GM21447 (cell line): ENCODE measurements at regions not wholly inside any gene's neighbourhood (a gene's known extent, or its start where the extent isn't known, plus 50 kb on each side); places are given as distances from the start of the nearest gene placed in this dataset.
"Not testable (repeated sequence)": the region's sequence is repeated elsewhere in the genome, so short reads cannot be mapped to it uniquely, and the experiment has no call there.

Source experiments
- ATAC-seq: cut with Tn5 transposase; IDR thresholded peaks from one replicate; pipeline ENCODE4 v1.9.1; 2021; ENCODE audit not compliant: unreplicated experiment

DNA sequence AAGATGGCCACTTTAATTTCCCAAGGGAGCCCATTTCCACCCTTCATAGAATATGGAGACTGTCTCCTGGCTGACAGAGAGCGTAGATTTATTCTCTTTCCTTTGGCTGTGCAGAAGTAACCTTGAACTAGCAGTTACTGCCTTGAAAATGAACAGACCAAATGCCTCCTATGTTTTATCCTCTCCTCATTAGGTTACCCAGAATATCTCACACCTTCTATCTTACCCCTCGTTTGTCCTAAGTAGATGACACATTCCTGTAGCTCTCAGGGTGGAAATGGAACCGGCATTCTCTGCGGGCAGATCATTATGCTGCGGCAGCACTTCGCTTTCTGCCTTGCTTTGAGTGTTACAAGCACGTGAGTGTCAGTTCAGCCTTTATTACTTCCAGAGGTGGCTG is 336.5 kb downstream of the DCDC2C start:
- ATAC-seq = no peak

DNA sequence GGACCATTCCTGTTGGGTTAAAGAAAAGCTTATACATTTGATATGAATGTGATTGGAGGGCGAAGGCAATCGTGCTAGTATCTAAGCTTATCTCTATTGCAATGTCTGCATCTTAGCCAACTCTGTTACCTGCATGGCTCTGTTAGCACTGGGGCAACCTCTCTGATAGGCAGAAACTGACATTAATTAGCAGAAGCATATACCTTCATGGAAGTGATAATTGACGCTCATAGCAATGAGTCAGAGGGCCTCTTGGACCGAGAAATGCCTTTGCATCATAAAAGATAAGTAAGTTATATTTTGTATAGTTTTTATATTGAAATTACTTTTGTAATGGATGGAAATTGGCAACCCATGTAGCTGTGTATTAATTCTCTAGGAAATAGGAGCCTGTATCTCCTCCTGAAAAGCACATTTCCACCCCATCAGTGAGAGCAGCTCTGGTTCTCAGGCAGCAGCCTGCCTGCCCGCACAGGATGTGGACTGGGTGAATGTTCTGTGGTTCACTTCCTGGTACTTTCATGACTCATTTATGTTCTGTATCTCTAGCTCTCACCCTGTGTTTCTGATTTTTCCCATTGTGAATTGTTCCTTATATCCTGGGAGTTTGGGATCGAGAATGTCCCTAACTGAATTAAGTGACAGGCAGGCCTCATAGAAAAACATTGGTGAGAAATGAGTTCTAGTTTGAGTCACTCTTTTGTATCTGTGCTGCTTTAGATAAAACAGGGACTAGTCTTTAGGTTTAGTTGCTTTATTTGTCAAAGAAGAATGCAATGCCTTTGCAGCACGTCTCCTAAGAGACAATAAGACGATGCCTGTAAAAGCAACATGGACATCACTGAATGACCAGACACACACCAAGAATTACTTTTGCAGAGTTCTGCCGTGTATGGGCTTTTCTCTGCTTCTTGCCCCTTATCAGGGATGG is 344.9 kb downstream of the DCDC2C start:
- ATAC-seq = no peak

DNA sequence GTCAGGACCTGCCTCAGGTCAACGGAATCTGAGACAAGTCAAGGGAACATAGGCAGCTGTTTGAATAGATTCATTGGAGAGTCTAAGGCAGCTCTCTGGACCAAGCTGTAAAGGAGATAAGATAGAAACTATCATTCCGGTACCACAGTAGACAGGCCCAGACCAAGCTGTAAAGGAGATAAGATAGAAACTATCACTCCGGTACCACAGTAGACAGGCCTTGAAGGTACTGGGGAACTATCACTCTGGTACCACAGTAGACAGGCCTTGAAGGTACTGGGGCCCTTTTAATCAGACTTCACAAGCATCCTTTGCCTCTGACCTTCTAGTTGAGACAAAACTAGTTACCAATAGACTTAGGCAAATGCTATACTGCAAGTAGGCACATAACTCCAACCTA is 346.1 kb downstream of the DCDC2C start:
- no peak for ATAC-seq

DNA sequence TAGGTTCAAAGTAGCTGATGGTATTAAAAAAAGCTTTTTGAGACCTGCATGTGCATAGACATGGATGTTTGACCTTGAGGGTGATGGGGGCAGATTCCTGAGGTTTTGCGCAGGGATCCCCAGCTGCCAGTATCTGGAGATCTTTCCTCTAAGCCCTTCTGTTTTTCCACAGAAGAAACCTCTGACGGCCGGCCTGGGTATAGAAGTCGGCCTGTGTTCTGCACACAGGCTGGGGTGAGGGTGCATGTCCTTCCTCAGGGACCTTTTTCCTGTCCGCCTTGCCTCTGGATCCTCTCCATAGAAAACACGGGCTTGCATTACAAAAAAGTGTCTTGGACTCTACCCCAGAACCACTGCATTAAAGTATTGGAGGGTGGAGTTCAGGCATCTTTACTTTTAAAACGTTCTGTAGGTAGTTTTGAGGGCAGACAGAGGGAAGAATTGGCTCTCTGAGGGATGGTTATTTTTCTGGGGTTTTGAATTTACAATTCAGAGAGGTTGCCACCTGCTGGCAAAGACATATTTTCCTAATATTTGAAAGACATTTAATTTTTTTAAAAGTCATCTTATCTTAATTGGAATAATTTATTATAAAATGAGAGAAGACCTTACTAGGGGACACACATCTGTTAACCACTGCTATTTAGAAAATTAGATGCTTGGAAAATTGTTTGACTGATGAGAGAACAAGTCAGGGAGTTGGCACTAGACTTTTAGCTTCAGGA is 350.6 kb downstream of the DCDC2C start:
- no peak for ATAC-seq

DNA sequence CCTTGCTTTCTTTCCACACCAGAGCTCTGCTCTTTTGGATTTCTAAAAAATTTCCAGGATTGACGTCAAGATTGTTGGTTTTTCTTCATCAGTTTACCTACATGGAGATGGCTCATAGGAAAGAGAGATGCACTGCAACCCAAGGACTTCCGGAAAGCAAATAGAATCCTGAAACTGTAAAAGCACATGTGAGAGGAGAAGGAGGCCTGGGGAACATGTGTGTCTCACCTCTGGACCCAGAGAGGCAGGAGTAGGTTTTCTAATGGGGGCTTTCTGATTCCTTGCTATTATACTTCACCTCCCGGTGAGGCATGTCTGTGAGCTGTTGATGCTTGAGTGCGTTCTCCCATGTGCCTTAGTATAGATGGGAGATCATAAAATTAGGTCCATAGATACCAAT is 362.8 kb downstream of the DCDC2C start:
- ATAC-seq = no peak

DNA sequence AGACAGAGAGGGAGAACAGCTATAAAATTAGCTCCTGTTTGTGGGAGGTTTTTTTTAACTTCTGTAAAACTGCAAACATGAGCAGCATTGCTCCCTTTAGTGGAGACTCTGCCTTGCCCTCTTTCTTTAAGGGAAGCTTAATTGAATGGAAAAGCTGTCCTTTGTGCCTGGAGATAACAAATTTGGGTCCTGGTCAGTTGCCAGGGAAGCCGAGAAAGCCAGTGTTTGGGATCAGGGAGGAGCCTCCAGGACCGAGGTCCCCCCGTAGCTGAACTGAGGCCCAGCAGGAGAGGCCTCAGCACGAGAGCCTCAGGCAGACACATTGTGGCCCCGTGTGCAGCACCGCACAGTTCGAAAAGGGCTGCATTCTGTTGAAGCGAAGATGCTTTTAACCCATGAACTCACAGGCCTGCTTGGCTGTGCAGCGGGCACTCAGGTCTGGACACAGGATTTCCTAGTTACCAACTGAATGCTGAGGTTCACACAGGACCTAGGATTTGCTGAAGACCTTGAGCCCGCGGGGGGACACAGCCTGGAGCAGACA is 369.7 kb downstream of the DCDC2C start:
- ATAC-seq = no peak

DNA sequence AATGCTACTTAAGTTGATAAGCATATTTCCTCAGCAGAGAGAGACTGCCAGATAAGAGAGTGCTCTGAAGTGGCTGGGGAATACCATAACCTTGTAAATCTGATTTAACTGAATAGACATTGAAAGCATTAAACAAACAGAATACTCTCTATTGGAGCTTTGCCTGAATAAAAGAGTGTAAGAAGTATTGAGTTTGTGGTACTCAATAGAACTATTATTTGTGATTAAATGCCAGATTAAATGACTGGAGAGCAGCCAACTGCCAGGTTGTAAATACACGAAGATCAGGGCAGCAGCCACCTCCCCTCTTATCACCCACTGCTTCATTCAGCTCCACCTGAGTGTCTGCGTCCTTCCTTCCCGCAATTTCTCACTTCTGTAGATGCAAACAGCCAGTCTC is 373.6 kb downstream of the DCDC2C start:
- ATAC-seq = no peak

DNA sequence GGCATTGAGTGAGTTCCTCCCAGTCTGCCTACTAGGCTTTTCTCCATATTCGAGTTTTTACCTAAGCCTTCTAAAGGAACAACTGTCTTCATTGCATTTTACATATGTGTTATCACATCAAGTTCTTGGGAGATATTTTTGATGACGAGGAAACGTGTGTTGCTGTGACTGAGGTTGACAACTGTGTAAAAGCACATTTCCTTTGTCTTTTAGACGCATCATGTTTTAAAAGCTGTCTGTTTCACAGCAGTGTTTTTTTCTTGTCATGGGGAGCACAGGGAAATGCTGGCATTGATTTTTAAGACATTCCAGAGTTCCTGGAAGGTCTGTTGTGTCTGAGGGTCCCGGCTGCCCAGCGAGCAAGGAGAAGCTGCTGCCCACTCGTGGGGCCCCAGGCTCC is 381.8 kb downstream of the DCDC2C start:
- no peak for ATAC-seq

DNA sequence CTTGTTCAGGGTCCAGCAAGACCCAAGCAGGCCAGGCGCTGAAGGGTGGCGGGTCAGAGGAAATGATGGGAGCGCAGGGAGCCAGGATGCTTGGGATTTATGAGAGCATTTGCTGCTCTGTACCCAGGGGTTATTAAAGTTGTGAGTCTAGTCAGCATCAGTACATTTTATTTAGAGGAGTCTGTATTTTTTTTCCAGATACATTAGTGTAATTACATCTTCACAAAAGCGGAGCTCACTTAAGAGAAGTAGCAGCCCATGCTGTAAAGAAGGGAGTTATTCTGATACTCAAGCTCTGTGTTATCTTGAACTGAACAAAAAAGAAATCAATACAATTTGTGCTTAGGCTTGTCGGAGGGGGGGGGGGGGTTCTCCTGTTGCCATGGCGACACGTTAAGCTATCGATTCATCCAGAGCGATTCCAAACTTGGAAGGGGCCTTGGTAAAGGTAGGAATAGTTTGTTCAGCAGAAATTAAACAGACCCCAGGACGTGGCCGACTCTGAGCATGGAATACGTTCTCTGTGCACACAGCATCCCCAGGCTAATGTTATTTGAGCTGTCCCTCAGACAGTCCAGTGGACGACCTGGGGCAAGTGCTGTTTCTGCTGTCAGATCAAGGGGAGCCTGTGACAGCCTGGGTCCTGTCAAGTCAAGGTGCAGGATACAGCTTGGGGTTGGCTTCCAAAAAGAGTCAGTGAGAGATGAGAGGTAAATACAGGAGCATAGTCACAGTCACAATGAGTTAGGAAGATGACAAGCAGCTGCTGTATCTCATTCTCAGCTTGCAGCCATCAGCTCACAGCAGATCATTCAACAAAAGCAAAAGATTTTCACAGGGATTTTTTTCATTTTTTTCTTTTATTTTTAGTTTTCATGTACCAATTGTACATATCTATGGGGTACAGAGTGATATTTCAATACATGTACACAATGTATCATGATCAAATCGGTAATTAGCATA is 387.6 kb downstream of the DCDC2C start:
- ATAC-seq = no peak

DNA sequence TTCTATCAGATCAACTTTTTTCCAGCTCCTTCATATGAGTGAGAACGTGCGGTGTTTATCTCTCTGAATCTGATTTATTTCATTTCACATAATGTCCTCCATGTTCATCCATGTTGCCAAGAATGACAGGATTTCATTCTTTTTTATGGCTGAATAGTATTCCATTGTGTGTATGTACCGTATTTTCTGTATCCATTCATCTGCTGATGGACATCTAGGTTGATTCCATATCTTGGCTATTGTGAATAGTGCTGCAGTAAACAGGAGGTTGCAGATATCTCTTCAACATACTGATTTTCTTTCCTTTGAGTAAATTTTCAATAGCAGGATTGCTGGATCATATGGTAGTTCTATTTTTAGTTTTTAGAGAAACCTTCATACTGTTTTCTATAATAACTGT is 388.5 kb downstream of the DCDC2C start:
- no peak for ATAC-seq

DNA sequence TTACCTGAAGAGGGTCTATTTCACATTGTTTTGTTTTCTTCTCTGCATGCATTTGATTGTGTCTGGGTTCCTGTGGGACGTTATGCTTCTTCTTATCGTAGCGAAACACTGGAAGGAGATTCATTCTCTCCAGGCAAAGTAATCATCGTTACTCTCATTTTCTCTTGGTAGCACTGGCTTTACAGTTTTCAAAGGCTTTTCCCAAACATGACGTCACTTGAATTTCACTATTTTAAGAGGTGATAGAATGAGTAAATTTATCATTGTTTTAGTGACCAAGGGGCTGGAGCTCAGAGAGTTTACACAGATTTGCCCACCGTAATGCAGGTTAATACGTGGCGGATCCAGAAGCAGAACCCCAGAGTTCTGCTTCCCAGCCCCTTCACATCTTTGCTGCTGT is 391.4 kb downstream of the DCDC2C start:
- no peak for ATAC-seq

DNA sequence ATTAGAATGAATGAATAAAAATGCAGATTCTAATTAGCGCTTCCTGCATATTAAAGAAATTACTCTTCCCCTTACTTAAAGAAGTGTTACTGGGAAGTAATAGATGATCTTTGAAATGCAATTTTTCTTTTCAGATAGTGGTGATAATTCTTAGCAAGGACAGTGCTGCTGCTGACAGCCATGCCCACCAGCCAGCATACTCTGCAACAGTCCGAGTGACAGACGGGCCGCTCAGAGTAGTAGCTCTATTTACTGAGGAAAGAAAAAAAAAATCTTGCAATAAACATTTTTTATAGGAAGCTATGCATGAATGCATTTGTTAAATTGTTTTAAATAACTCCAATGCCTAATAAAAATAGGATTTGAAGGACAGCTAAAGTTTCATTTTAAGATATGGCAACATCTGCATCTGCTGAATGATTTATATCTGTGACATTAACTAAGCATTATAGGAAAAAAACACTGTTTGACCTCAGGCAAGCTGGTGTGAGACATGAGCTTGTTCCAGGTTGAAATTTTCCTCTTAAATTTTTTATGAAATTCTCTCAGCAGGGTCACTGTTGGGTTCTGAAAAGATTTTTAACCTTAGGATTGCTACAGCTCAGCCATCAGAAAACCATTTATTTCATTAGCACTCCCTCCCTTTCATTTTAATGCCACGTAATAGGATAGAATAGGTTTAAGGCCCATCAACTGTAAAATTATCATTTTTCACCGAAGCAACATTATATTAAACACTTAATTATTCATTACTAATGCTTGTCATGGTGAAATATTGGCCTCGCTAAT is 393.8 kb downstream of the DCDC2C start:
- no peak for ATAC-seq

DNA sequence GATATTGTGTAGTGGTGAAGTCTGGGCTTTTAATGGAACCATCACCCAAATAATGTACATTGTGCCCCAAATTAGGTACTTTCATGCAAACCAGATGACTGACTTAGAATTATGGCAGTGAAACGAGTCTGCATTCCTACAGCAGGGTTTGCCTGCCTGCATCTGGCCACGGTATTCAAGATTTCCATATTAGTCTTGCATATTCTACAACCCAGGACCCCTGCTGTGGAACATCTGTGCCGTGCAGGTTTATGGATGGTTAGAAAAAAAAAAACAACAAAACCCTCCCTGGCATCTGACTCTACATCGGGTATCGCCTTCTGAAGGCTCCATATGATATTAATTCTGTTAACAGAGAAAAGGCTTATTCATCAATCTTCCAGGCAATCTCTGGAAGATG is 394.8 kb downstream of the DCDC2C start:
- ATAC-seq = no peak

DNA sequence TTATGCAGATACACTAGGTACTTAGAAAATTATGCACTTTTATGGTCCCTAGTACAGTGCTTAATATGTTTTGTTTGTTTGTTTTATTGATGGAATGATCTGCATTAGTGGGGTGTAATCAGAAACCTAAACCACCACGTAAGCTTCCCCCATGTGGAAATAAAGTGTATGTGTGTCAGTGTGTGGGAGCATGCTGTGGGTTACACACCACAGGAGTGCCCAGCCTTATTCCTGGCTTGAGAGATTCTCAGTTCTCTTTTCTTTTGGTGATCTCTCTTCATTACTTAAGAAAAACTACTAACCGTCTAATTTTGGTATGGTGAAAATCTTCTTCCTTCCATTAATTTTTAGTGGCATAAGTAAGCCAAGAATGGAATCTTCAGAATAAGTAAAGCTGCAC is 398.6 kb downstream of the DCDC2C start:
- ATAC-seq = no peak

DNA sequence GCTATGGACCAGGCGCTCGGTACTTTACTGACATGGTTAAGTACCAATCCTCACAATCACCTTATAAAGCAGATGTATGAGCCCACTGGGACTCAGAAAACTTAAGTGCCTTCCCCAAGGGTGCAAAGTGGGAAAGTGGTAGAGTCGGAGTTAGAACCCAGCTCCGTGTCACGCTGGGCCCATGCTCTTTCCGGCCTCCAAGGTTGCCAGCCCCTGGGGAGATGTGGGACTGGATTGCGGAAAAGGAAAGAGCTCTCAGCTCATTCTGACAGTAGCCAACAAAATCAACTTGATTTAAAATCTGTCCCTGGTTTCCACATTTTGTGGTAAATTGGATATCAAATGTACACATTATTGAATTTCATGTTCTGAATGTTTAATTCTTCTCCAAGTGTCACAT is 403.8 kb downstream of the DCDC2C start:
- ATAC-seq = no peak

DNA sequence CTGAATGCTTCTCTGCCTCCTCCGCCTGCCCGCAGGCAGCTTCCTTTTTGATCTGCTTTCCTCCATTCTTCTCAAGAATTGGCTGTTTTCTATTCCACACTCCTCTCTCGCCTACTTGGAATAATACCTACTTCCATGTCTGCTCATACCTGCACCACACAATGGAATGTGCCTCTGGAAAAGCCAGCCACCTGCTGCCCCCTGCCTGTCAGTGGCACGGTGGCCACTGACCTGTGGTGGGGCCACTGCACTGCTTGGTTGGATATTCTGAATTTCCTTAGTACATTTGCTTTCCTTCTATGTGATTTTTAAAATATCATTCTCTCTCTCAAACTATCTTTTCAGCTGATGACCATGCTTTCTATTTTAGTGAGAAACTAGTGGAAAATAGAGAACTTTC is 406.9 kb downstream of the DCDC2C start:
- ATAC-seq = no peak

DNA sequence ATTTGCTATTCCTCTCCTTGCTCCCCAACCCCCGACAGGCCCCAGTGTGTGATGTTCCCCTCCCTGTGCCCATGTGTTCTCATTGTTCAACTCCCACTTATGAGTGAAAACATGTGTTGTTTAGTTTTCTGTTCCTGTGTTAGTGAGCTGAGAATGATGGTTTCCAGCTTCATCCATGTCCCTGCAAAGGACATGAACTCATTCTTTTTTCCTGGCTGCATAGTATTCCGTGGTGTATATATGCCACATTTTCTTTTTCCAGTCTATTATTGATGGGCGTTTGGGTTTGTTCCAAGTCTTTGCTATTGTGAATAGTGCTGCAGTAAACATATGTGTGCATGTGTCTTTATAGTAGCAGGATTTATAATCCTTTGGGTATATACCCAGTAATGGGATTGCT is 412.1 kb downstream of the DCDC2C start:
- ATAC-seq = not testable (repeated sequence)

DNA sequence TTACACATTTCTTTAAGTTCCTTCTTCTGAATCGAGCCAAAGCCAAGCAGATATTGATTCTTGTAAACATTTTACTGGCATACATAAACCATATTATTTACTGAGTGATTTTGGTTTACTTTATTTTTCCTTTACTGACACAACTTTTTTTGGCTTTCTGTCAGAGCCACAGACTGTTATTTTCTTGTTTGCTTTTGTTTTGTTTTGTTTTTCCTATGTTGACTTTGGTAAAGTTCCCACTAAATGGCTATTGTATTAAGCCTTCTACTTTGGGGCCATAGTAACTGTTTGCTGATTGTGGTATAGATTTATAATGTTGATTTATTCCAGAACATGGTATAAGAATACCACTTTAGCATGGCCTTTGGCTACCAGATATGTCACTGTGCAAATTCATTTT is 419.4 kb downstream of the DCDC2C start:
- ATAC-seq = no peak

DNA sequence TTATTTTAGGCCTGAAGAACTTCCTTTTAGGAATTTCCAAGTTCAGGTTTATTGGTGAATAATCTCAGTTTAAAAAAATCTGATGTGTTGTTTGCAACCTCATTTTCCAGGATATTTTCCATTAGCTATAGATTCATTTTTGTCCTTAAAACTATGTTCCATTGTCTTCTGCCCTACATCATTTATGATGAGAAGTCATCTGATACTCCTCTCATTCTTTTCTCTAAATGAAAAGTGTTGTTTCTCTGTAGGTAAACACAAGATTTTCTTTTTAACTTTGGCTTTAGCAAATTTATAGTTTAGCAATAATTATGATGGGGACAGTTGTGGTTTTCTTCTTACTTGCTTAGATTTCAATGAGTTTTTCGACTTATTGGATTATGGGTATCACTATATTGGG is 427.3 kb downstream of the DCDC2C start:
- ATAC-seq = no peak
